ENCODE measurements at regions not wholly inside any gene's neighbourhood (a gene's known extent, or its start where the extent isn't known, plus 50 kb on each side); places are given as distances from the start of the nearest gene placed in this dataset.

DNA sequence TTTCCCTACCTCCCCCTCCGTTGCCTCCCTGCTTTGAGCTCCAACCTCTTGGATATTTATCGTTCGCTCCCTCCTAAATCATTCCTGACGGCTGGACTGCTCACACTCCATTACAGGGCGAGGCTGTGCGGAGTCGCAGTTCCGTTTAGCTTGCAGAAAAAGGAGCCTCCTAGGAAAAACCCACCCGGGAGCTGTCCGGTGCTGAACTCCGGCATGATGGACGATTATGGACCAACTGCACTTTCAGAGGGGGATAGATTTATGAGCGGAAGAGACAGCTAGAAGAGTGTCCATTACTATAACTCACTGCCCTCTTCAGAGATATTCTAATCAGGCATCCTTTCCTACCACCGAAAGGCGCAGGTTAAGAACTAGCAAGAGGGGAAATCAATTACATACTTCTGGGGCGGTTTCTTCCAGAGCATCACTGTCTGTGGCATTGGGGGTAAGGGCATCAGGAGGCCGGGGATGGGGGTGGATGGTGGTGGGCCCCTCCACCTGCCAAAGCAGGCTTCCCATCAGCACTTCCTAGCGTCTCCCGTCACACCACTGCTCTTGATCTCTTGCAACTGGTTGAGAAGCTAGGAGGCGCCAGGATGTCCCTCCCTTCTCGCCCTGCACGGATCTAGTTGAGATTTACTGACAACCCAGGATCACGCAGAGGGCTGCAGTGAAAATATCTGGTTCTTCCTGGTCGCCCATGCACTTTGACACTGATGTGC lies 251.2 kb downstream of the ENGASE start:
- peaks cover 8% of the 10 kb centered on the region for H3K27me3 Mint-ChIP-seq
- H3K9me3 Mint-ChIP-seq, result no peaks in the 10 kb centered on the region
- ChIA-PET POLR2A (no interaction called here), CTCF (interaction anchor here (2.8 kb wide), 1 partner anchor 66 kb away, joined by 8 read pairs; no protein-coding TSS in a partner anchor)
- no peak overlapping the region for H3K4me3 Mint-ChIP-seq
- DNase-seq (no peak), ATAC-seq (no peak)
- intact Hi-C loops (cut with micrococcal nuclease), result no loop called here
- H3K4me1 Mint-ChIP-seq (ENCODE audit: low read depth), result no peaks in the 10 kb centered on the region
- no peaks in the 10 kb centered on the region for H3K36me3 Mint-ChIP-seq (ENCODE audit: low read depth)
- H3K27ac Mint-ChIP-seq, result no peak overlapping the region
- TF ChIP-seq CTCF (IDR thresholded peaks at IDR 0.05), result no peak

DNA sequence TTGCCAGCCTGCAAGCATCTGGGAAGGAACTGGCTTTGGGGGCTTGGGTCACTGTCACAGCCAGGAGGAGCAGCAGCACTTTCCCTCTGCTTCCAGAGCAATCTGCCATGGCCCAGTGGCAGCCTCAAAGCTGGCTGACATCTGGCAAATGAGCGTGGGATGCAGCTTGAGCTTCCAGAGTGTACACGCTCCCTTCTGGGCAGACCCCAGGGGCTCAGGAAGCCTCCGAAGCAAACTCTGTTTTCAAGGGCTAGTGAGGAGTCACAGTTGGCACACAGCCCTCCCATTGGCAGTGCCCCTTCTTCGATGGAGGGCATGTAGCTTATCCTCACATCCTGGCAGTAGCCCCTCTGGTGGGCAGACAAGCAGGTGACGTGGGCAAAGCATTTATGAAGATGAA lies 249.6 kb downstream of the ENGASE start:
- no peaks in the 10 kb centered on the region for H3K36me3 Mint-ChIP-seq (ENCODE audit: low read depth)
- POLR2A ChIA-PET, result interaction anchor here (0.6 kb wide), 1 partner anchor 91 kb away, joined by 4 read pairs; no protein-coding TSS in a partner anchor
- CTCF ChIA-PET, result interaction anchor here (2.8 kb wide), 1 partner anchor 68 kb away, joined by 8 read pairs; no protein-coding TSS in a partner anchor
- no peak overlapping the region for H3K27ac Mint-ChIP-seq
- no peaks in the 10 kb centered on the region for H3K9me3 Mint-ChIP-seq
- no peaks in the 10 kb centered on the region for H3K4me1 Mint-ChIP-seq (ENCODE audit: low read depth)
- ATAC-seq (no peak), DNase-seq (no peak)
- H3K27me3 Mint-ChIP-seq, result peaks cover 6% of the 10 kb centered on the region
- intact Hi-C loops (cut with micrococcal nuclease), result no loop called here
- TF ChIP-seq CTCF (IDR thresholded peaks at IDR 0.05), result no peak
- H3K4me3 Mint-ChIP-seq, result no peak overlapping the region

- DNase-seq (no peak), ATAC-seq (no peak)
- H3K4me1 Mint-ChIP-seq (ENCODE audit: low read depth), result no peaks in the 10 kb centered on the region
- no peak overlapping the region for H3K27ac Mint-ChIP-seq
- H3K27me3 Mint-ChIP-seq, result peaks cover 6% of the 10 kb centered on the region
- intact Hi-C loops (cut with micrococcal nuclease), result no loop called here
- ChIA-PET CTCF (no interaction called here), POLR2A (no interaction called here)
- no peak overlapping the region for H3K4me3 Mint-ChIP-seq
- H3K9me3 Mint-ChIP-seq, result no peaks in the 10 kb centered on the region
- no peak for TF ChIP-seq CTCF (IDR thresholded peaks at IDR 0.05)
- H3K36me3 Mint-ChIP-seq (ENCODE audit: low read depth), result no peaks in the 10 kb centered on the region
Observed at GRCh38 chr17:79323566-79323965, 248.9 kb downstream of the ENGASE start.

DNA sequence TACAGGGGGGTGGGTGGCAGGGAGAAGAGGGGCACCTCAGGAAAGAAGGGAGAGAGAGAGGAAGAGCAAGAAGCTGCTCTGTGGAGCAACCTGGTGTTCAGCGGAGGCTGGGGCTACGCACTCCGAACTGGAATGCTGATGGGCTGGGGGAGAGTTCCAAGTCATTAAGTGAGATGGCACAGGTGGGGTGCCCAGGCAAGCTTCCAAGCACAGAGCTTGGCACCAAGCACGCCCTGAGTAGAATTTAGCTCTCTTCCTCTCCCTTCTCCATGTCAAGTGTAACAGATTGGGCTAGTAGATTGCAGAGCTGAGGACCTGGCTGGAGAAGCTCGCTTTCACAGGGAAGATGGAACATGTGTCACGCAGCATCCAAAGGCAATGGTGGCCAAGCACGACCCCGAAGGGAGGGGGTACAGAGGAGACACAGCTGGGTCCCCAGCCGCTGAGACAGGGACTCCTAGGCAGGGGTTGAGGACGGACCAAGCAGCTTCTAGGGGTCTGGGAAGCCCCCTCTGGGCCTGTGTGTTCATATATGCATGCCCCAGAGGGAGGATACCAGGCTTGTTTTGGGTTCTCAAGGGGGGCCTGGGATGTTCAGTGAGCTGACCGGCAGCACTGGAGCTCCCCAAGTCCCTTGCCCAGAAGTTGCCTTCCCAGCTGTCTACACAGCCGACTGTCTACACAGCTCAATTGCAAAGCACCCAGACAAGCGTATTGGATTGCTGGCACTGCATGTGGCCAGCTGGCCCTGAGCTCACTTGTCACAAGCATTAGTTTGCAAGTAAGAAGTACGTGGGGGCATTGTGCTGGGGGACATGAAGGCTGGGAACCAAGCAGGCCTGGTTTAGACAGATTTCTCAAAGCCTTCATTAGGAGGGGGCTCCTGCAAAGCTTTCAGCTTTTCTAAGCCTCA lies 247.8 kb downstream of the ENGASE start:
- no peak for TF ChIP-seq CTCF (IDR thresholded peaks at IDR 0.05)
- ChIA-PET POLR2A (no interaction called here), CTCF (interaction anchor here (1.5 to 1.6 kb wide), 2 partner anchors 69 to 71 kb away, joined by 4 to 6 read pairs; no protein-coding TSS in a partner anchor)
- intact Hi-C loops (cut with micrococcal nuclease), result no loop called here
- H3K36me3 Mint-ChIP-seq (ENCODE audit: low read depth), result no peaks in the 10 kb centered on the region
- DNase-seq (no peak), ATAC-seq (no peak)
- no peak overlapping the region for H3K4me3 Mint-ChIP-seq
- H3K27me3 Mint-ChIP-seq, result peaks cover 4% of the 10 kb centered on the region
- H3K27ac Mint-ChIP-seq, result no peak overlapping the region
- H3K9me3 Mint-ChIP-seq, result no peaks in the 10 kb centered on the region
- H3K4me1 Mint-ChIP-seq (ENCODE audit: low read depth), result no peaks in the 10 kb centered on the region

- no peak for DNase-seq
- Mint-ChIP-seq H3K27ac (no peak overlapping the region), H3K27me3 (peaks cover 11% of the 10 kb centered on the region), H3K4me1 (ENCODE audit: low read depth) (no peaks in the 10 kb centered on the region), H3K36me3 (ENCODE audit: low read depth) (no peaks in the 10 kb centered on the region), H3K4me3 (no peak overlapping the region), H3K9me3 (no peaks in the 10 kb centered on the region)
- intact Hi-C loops (cut with micrococcal nuclease), result no loop called here
- TF ChIP-seq CTCF (IDR thresholded peaks at IDR 0.05), result no peak
- no peak for ATAC-seq
- CTCF ChIA-PET, result no interaction called here
- POLR2A ChIA-PET, result no interaction called here
Observed at GRCh38 chr17:79320331-79320730, 245.7 kb downstream of the ENGASE start.
